GM12878 (cell line): ENCODE measurements at regions not wholly inside any gene's neighbourhood (a gene's known extent, or its start where the extent isn't known, plus 50 kb on each side); places are given as distances from the start of the nearest gene placed in this dataset.

Source experiments
- CBX3 ChIP-seq: fragments of 200-600 bp; sonication (generic); IDR thresholded peaks from 2 replicates; pipeline ENCODE4 v1.6.1; 2016; ENCODE audit warnings: low read depth, borderline replicate concordance
- EP300 ChIP-seq, 2 experiments: fragments of 150-350 bp in 1 of 2; IDR thresholded peaks; 2 replicates each; pipeline ENCODE4 v1.6.1; 2011 to 2012; ENCODE audit warnings: low read depth in 2 of 2, low read length in 2 of 2, borderline replicate concordance in 1 of 2, improper control_type of control experiment in 1 of 2, inconsistent platforms in 1 of 2; ENCODE audit not compliant: control insufficient read depth in 1 of 2
- ETV6 ChIP-seq, 2 experiments: fragments of 450-650 bp in 1 of 2; IDR thresholded peaks in 1 of 2; conservative IDR thresholded peaks in 1 of 2; 2 replicates each; pipeline ENCODE4 v1.6.1; 2014; ENCODE audit warnings: antibody characterized with exemption in 1 of 2, borderline replicate concordance in 1 of 2, low read depth in 1 of 2, mild to moderate bottlenecking in 1 of 2, moderate library complexity in 1 of 2
- EZH2 ChIP-seq: IDR thresholded peaks from 2 replicates; pipeline ENCODE4 v1.6.1; 2012; ENCODE audit warnings: low read depth, mild to moderate bottlenecking, control low read depth, inconsistent platforms, low read length, borderline replicate concordance; ENCODE audit not compliant: control insufficient read depth
- FOXM1 ChIP-seq: IDR thresholded peaks from 2 replicates; pipeline ENCODE4 v1.6.1; 2012; ENCODE audit warnings: low read depth, mild to moderate bottlenecking, inconsistent platforms, low read length, moderate library complexity
- KLF5 ChIP-seq: fragments of 450-650 bp; IDR thresholded peaks from 2 replicates; pipeline ENCODE4 v1.6.1; 2014; ENCODE audit warnings: mild to moderate bottlenecking; ENCODE audit not compliant: partially characterized antibody
- TF ChIP-seq, protein P1 (sequence below): fragments of 450-650 bp; IDR thresholded peaks from 2 replicates; pipeline ENCODE4 v1.6.1; 2016; ENCODE audit warnings: mild to moderate bottlenecking, moderate library complexity, borderline replicate concordance
- TF ChIP-seq, protein P2 (sequence below): IDR thresholded peaks from 2 replicates; pipeline ENCODE4 v1.6.1; 2011; ENCODE audit warnings: low read depth, low read length, improper control_type of control experiment, borderline replicate concordance
- TF ChIP-seq, protein P3 (sequence below): IDR thresholded peaks from 2 replicates; pipeline ENCODE4 v1.6.1; 2012; ENCODE audit warnings: low read length, inconsistent platforms

DNA sequence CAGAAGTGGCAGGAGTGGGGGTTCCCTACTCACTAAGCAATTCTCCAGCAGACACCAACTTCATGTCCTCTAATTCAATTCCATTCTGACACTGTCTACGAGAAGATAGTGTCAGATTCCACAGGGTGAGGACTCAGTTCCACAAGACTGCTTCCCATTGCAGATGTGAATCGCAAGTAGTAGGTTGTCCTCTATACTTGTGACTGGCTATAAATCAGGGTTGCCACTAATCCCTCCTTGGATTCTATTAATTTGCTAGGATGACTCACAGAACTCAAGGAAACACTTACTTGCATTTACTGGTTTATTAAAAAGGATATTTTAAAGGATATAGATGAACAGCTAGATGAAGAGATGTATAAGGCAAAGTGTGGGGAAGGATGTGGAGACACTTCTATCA is 184.1 kb upstream of the ACVR2A start:
- no peak for TF ChIP-seq KLF5
- TF ChIP-seq EZH2, result no peak
- TF ChIP-seq, protein P1, sequence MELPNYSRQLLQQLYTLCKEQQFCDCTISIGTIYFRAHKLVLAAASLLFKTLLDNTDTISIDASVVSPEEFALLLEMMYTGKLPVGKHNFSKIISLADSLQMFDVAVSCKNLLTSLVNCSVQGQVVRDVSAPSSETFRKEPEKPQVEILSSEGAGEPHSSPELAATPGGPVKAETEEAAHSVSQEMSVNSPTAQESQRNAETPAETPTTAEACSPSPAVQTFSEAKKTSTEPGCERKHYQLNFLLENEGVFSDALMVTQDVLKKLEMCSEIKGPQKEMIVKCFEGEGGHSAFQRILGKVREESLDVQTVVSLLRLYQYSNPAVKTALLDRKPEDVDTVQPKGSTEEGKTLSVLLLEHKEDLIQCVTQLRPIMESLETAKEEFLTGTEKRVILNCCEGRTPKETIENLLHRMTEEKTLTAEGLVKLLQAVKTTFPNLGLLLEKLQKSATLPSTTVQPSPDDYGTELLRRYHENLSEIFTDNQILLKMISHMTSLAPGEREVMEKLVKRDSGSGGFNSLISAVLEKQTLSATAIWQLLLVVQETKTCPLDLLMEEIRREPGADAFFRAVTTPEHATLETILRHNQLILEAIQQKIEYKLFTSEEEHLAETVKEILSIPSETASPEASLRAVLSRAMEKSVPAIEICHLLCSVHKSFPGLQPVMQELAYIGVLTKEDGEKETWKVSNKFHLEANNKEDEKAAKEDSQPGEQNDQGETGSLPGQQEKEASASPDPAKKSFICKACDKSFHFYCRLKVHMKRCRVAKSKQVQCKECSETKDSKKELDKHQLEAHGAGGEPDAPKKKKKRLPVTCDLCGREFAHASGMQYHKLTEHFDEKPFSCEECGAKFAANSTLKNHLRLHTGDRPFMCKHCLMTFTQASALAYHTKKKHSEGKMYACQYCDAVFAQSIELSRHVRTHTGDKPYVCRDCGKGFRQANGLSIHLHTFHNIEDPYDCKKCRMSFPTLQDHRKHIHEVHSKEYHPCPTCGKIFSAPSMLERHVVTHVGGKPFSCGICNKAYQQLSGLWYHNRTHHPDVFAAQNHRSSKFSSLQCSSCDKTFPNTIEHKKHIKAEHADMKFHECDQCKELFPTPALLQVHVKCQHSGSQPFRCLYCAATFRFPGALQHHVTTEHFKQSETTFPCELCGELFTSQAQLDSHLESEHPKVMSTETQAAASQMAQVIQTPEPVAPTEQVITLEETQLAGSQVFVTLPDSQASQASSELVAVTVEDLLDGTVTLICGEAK, result no peak
- no peak for TF ChIP-seq EP300 (IDR thresholded peaks at IDR 0.05; ENCODE audit: borderline replicate concordance in 1 of 2, control insufficient read depth in 1 of 2, low read depth in 2 of 2, low read length in 2 of 2)
- TF ChIP-seq, protein P2, sequence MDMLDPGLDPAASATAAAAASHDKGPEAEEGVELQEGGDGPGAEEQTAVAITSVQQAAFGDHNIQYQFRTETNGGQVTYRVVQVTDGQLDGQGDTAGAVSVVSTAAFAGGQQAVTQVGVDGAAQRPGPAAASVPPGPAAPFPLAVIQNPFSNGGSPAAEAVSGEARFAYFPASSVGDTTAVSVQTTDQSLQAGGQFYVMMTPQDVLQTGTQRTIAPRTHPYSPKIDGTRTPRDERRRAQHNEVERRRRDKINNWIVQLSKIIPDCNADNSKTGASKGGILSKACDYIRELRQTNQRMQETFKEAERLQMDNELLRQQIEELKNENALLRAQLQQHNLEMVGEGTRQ, result no peak
- TF ChIP-seq, protein P3, sequence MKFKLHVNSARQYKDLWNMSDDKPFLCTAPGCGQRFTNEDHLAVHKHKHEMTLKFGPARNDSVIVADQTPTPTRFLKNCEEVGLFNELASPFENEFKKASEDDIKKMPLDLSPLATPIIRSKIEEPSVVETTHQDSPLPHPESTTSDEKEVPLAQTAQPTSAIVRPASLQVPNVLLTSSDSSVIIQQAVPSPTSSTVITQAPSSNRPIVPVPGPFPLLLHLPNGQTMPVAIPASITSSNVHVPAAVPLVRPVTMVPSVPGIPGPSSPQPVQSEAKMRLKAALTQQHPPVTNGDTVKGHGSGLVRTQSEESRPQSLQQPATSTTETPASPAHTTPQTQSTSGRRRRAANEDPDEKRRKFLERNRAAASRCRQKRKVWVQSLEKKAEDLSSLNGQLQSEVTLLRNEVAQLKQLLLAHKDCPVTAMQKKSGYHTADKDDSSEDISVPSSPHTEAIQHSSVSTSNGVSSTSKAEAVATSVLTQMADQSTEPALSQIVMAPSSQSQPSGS, result no peak
- TF ChIP-seq FOXM1, result no peak
- no peak for TF ChIP-seq ETV6 (conservative IDR thresholded peaks at IDR 0.05 in 1 of 2, IDR thresholded peaks at IDR 0.05 in 1 of 2; ENCODE audit: borderline replicate concordance in 1 of 2, low read depth in 1 of 2)
- TF ChIP-seq CBX3, result no peak
